HEK293 (cell line): ENCODE measurements at regions not wholly inside any gene's neighbourhood (a gene's known extent, or its start where the extent isn't known, plus 50 kb on each side); places are given as distances from the start of the nearest gene placed in this dataset.

Experiments
- CTCF ChIP-seq: fragments of 450-650 bp; formaldehyde crosslinking; IDR thresholded peaks from 2 replicates; pipeline ENCODE4 v1.5.1; 2016; ENCODE audit warnings: missing biosample characterization, missing genetic modification characterization
- KLF1 ChIP-seq: fragments of 450-650 bp; formaldehyde crosslinking; IDR thresholded peaks from 2 replicates; pipeline ENCODE4 v1.5.1; 2016; ENCODE audit warnings: missing biosample characterization, missing genetic modification characterization
- REPIN1 ChIP-seq: fragments of 450-650 bp; formaldehyde crosslinking; IDR thresholded peaks from 2 replicates; pipeline ENCODE4 v1.5.1; 2017; ENCODE audit warnings: missing biosample characterization, missing genetic modification characterization, low read depth
- SP2 ChIP-seq: fragments of 450-650 bp; formaldehyde crosslinking; IDR thresholded peaks from 2 replicates; pipeline ENCODE4 v1.5.1; 2016; ENCODE audit warnings: missing biosample characterization, missing genetic modification characterization
- YY1 ChIP-seq: fragments of 450-650 bp; formaldehyde crosslinking; IDR thresholded peaks from 2 replicates; pipeline ENCODE4 v1.5.1; 2018; ENCODE audit warnings: missing biosample characterization, missing genetic modification characterization
- ZNF423 ChIP-seq: fragments of 450-650 bp; formaldehyde crosslinking; IDR thresholded peaks from 2 replicates; pipeline ENCODE4 v1.5.1; 2016; ENCODE audit warnings: missing biosample characterization, missing genetic modification characterization
- ZNF580 ChIP-seq: fragments of 450-650 bp; formaldehyde crosslinking; IDR thresholded peaks from 2 replicates; pipeline ENCODE4 v1.5.1; 2016; ENCODE audit warnings: missing biosample characterization, missing genetic modification characterization
- TF ChIP-seq, protein P1 (sequence below): sonication (generic); formaldehyde crosslinking; IDR thresholded peaks from 2 replicates; pipeline ENCODE4 v1.8.1; 2022; ENCODE audit warnings: mild to moderate bottlenecking, moderate library complexity, missing genetic modification reagents
- TF ChIP-seq, protein P2 (sequence below): fragments of 450-650 bp; formaldehyde crosslinking; conservative IDR thresholded peaks from 2 replicates; pipeline ENCODE4 v1.5.1; 2016; ENCODE audit warnings: low read depth, missing biosample characterization, missing genetic modification characterization

DNA sequence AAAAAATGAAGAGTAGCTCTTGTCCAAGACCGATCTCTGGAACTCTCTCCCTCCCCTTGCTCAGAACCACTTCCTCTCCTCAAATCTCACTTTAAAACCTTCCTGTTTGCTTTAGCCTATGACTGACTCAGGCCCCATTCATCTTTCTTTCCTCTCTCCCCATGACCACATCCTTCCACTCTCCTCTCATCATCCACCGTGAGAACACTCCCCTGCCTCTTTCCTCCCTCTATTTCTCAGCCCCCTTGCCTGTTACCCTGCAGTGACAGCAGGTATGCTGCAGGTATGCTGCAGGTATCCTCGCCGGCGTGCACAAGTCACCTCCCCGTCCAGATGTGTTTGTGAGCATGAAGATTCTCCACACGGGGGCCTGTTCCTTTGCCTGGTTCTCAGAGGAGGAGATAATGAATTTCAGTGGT, 505.3 kb downstream of the CCDC171 start:
- TF ChIP-seq CTCF (tag by site-specific recombination) (no peak), ZNF580 (tag by site-specific recombination) (no peak), ZNF423 (tag by site-specific recombination) (no peak), REPIN1 (tag by site-specific recombination) (no peak), SP2 (tag by site-specific recombination) (no peak), KLF1 (tag by site-specific recombination) (no peak), YY1 (tag by site-specific recombination) (no peak)
- TF ChIP-seq, protein P1, sequence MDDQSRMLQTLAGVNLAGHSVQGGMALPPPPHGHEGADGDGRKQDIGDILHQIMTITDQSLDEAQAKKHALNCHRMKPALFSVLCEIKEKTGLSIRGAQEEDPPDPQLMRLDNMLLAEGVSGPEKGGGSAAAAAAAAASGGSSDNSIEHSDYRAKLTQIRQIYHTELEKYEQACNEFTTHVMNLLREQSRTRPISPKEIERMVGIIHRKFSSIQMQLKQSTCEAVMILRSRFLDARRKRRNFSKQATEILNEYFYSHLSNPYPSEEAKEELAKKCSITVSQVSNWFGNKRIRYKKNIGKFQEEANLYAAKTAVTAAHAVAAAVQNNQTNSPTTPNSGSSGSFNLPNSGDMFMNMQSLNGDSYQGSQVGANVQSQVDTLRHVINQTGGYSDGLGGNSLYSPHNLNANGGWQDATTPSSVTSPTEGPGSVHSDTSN, result no peak
- TF ChIP-seq, protein P2, sequence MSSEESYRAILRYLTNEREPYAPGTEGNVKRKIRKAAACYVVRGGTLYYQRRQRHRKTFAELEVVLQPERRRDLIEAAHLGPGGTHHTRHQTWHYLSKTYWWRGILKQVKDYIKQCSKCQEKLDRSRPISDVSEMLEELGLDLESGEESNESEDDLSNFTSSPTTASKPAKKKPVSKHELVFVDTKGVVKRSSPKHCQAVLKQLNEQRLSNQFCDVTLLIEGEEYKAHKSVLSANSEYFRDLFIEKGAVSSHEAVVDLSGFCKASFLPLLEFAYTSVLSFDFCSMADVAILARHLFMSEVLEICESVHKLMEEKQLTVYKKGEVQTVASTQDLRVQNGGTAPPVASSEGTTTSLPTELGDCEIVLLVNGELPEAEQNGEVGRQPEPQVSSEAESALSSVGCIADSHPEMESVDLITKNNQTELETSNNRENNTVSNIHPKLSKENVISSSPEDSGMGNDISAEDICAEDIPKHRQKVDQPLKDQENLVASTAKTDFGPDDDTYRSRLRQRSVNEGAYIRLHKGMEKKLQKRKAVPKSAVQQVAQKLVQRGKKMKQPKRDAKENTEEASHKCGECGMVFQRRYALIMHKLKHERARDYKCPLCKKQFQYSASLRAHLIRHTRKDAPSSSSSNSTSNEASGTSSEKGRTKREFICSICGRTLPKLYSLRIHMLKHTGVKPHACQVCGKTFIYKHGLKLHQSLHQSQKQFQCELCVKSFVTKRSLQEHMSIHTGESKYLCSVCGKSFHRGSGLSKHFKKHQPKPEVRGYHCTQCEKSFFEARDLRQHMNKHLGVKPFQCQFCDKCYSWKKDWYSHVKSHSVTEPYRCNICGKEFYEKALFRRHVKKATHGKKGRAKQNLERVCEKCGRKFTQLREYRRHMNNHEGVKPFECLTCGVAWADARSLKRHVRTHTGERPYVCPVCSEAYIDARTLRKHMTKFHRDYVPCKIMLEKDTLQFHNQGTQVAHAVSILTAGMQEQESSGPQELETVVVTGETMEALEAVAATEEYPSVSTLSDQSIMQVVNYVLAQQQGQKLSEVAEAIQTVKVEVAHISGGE (tag by site-specific recombination), result no peak
